NCI-H226 (cell line): ENCODE measurements at regions not wholly inside any gene's neighbourhood (a gene's known extent, or its start where the extent isn't known, plus 50 kb on each side); places are given as distances from the start of the nearest gene placed in this dataset.

Source experiments
- DNase-seq: peaks from one replicate; pipeline ENCODE4 v3.0.0-alpha.2; 2015

DNA sequence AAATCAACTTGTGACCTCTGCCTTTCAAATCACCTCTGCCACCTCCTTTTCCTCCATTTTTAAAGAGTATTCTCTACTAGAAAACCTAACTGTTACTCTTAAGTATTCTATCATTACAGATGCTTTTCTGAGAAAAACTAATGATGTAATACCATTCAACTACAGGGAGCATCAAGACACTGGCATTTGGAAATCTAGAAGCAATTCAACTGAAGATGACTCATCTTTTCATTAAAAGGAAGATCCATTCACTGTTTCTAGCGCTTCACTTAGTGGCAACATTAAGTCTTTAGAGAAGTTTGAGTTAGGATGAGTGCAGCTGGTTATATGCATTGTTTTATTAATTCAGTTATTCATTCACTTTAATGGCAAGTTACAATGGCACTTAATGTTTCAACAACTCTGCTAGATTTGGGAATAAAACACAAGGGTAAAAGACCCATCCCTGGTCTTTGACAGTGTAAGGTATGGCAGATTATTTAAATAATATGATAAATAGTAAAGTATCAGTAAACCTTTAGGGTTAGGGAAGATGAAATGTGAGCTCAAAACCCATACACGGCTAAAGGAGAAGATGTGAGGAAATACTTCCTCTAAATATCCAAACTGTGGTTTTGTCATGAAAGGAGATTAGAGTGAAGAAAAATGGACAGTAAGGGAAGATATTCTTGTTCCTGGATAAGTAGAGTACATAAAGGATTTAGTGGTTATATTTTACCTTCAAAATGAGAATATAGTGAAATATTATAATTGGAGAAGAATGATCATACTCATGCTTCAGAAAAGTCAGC is 61.7 kb downstream of the KCNJ2 start:
- DNase-seq, result no peak

DNA sequence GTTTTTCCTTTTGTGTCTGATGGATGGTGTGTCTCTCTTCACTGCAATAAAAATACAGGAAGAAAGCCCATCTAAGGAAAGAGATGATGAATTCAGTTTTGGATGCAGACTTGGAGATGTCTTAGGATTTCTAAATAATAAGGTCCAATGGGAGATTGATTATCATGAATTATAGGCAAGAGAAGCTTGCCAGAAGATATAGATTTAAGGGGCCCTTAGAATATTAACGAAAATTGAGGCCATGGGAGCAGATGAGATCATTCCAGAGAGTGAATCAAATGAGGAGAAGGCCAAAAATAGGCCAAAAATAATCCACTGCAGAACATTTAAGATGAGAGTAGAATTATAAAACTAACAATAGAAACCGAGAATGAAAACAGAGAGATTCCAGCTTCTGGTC is 63.1 kb downstream of the KCNJ2 start:
- DNase-seq, result no peak

DNA sequence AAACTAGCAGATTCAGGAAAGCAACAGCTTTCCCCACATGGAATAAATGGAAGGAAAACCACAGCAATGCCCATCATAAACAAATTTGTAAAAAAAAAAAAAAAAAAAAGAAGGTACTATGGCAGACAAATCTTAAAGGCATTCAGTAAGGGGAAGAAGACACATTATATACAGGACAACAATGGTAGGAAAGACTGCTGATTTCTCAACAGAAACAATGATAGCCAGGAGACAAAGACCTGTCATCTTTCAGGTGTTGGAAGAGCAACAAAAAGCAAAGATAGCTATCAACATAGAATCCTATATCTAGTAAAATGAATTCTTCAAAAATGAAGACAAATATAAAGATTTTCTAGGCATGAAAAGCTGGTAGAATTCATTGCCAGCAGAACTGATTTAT is 65.9 kb downstream of the KCNJ2 start:
- DNase-seq, result no peak

DNA sequence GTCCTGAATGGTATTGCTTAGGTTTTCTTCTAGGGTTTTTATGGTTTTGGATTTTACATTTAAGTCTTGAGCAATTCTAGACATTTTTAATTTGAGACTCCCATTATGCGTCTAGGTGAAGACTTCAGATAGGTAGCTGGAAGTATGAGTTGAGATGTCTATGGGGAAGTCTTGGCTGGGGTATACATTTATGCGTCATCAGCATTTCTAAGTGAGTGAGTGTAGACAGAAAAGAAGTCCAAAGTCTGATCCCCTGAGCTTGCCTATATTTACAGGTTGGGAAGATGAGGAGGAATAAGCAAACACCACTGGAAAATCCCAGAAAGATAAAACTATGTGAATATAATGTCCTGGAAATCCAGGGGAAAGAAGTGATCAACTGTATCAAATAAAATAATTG is 68.9 kb downstream of the KCNJ2 start:
- no peak for DNase-seq

DNA sequence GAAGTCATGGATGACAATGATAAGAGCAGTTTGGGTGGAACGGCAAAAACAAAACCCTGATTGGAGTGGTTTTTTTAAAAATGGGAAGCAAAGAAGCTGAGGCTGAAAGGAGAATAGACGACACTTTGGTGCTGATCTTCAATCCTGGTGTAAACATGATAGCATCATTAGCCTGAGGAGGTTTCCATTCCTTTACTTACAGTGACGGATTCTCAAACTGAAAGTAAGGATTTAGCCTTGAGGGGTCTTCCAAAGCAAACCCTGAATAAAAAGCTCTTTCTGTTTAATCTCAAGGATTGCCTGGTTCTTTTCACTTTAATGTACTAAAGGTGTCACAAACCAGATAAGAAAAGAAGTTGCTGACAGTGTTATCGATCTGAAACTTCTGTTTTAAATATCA is 69.3 kb downstream of the KCNJ2 start:
- DNase-seq, result no peak

DNA sequence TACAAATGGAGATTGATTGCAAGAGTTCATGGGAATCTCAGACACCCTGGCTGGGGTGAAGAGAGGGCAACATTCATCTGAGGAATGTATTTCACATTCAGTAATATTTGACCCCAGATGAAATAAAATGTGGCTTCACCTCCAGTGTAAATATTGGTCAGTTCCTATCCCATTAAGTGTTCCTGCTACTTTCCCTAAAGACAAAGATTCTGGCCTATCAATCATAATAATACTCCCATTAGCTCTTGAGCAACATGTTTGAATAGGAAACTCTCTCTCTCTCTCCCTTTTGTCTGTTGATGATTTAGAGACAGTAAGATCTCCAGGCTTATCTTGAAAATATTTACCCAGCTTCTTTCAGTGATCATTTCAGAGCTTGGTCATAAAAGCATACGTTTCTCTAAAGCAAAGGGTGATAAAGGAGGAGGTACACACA is 70.1 kb downstream of the KCNJ2 start:
- DNase-seq, result no peak

DNA sequence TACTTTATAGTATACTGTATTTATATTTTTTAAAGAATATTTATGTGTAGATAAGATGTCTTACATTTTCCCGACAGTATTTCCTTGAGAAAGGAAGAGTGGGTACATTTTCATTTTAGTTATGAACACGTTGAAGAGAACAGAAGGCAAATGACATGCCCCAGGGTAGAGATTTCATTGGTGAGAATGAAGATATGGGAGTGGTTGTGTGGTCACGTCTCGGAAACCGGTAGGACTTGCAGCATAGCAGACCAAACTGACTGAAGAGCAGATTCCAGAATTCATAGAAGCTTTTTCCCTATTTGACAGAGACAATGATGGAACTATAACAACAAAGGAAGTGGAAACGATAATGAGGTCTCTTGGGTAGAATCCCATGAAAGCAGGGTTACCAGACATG is 71.7 kb downstream of the KCNJ2 start:
- DNase-seq, result no peak

DNA sequence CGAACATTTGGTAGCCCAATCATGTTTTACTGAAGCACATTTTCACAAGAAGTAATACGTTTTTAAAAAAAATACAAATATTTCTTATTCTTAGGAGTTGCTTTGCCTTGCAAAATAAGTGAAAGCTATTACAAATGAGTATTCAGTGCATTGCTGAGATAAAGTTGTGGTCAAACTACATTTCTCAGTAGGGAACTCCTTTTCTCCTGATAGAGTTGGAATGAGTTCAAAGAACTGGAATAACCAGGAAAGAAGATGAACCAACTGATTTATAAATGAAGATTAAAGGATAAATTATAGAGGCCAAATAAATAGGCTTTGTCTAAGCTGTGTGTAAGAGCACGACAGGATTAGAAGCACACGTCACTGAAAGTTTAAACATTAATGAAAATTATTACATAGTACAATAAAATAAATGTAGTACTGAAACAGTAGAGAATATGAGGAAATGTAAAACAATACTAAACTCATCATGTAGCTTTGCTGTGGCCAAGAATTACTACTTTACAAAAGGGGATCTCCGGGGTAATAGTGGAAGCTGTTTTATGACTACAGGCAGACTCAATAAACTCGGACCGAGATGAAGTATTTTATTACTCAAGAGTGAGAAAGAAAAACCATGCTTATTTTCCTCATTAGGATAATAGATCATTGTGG is 73.6 kb downstream of the KCNJ2 start:
- DNase-seq, result no peak

DNA sequence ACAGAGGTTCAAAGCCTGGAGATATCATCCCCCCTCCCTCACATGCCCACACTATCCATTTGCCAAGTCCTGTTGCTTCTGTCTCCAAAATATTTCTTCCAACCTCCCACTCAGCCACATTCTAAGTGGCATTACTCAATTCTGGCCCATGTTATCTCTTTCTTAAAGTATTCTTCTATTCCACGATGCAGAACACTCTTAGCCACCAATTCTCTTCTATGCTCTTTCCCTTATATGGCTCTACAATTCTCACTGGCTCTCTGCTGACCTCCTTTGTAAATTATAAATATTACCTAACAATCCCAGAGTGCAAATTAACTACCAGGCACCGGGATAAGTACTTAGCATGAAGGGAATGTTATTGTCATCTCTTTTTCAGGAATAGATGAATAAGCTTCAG is 82.4 kb downstream of the KCNJ2 start:
- DNase-seq, result no peak

DNA sequence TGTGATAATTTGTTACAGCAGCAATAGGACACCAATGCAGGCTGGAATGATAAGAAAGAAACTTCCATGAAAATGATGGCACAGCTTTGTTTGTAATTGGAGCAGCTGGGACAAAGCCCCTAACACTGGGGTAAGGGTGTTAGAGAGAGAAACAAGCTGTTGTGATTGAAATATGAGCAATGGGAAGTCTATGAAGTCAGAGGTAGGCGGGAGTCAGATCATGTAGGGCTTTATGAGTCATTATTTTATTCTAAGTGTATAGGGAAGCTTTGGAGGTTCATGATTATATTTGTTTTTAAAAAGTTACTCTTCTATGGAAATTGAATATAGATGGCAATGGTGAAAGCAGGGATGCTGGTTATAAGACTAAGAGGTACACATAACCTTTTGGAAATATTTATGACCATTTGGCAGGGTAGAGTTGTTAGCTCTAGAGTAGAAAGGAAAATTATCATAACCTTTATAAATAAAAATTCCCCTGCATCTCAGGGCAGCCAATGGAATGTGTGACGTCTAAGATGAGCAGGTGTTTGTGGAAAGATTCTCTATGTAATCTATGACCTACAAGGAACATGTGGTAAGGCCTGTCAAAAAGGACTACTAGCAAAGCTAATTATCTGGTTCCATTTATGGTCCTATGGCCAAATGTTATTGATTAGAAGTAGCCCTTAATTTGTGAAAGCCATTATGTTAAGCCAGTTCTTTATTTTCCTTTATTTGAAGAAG is 85.6 kb downstream of the KCNJ2 start:
- DNase-seq, result no peak

DNA sequence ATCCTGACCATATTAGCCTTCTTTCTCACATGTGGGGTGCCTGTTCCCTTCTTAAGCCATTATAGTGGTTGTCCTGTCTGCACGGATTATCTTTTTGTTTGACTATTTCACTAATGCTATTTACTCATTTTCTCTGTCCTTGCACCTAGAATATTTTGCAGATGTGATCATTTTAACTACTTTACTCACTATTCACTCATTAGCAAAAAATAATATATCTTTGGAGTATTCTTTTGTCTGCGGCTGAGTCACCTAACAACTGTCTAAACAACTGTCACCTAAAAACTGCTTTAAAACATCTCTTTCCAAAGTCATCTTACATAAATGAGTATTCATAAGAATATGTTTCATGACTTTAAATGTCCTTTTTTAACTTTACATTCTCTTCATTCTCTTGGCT is 87.4 kb downstream of the KCNJ2 start:
- no peak for DNase-seq

DNA sequence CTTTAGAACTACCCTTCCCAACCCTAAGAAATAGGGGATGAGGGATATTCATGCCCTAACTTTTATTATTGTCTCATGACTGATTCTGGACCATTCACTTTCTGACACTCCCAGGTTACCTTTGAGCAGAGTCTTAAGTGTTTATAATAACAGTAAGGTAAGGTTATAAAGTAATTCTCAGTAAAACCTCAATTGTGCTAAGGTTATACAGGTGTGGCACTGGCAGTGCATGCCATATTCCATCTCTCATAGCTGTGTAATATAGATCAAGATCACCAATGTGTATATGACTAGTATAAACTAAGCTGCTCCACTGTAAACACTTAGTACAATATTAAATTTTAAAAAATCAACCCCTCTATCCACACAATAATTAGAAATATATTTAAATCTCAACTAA is 89.1 kb downstream of the KCNJ2 start:
- DNase-seq, result no peak

DNA sequence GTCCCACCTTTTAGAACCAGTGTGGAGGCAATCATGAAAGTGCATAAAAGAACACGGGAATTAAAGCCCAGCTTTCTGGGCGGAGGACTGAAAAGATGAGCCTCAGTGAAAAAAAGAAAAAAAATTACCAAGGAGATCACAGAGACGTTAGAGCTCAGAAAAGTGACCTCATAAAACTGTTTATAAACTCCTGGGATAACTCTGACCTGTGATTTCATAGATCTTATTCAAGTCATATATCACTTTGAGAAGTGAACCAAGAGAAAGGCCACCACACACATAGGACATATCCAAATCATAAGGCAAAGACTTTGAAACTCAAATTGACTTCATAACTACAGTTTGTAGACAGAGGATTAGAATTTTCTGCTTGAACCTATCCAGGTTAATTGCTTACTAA is 90.1 kb downstream of the KCNJ2 start:
- DNase-seq, result no peak

DNA sequence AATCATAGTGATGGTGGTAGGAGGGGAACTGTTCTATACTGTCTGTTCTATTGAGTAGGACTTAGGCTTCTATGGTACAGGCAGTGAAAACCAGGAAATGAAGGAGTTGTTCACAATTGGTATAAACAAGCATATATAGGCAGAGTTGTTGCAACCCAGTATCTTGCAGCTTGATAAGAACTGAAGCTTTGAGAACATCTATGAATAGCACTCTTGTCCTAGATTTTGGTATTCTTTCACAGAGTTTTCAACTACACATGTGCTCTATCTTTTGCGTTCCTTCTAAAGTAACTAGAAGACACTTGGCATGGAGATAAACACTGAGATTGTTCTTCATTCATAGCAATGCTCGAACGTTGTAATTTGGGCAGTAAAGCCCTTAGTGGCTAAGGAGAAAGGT is 91.8 kb downstream of the KCNJ2 start:
- DNase-seq, result no peak

DNA sequence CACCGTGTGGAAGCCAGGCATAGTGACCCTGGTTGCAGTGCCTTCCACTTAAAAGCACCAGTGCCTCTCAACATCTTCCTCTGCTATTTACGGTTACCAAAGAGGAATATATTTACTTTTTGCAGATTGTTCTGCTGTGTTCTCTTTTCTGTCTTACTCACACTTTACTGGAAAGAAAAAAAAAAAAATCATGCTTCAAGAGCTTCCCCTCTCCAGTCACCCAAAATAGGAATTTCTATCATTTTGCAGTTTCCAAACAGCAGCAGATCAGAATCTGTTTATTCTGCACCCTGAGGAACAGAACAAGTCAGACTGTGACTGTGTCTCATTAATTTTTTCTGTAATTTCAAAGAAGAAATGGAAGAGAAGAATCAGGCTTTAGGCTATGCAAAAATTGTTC is 96.1 kb downstream of the KCNJ2 start:
- no peak for DNase-seq

DNA sequence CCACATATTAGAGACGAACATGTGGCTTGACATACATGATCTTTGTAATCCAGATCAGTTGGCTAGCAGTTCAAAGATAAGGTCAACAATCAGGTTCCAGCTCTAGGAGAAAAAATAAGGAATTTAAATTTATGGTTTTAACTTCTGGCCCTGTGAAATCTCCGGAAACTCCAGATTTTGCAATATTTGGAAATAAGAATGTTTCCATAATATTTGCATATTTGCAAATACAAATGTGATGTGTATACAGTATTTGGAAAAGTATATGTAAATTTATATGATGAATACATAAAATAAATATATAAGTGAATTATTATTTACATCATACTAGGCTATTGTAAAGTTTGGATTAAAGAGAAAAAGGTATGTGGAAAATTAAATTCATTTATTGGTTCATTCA is 97.1 kb downstream of the KCNJ2 start:
- no peak for DNase-seq

DNA sequence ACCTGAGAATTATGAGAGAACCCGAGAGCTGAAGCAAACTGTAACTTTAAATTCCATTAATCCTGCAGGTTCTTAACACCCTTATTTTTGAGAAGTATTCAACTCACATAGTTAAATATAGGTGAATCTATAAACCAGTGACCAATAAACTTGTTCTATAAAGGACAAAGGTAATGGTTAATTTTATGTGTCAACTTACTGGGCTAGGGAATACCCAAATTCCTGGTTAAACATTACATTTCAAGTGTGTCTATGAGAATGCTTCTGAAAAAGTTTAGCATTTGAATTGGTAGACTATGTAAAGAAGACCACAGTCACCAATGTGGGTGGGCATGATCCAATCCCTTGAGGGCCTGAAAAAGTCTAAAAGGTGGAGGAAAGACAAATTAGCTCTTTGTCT is 99.1 kb downstream of the KCNJ2 start:
- no peak for DNase-seq

DNA sequence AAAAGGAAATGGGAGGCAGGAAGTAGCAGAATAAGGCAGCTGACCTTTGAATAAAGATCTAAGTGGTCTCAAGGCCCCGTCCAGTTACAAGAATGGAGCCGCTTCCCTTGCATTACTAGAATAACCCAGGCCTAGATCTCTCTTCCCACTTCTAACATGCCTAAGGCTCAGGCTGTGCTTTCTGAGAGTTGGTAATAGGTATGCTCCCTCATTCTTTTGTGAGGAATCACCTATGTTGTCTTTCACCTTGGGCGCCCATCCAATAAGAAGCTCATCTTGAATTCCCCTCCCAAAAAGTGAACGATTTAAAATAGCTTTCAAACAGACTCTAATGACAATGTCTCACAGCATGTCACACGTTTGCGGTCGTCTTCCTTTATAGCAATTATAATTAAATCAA is 101.2 kb downstream of the KCNJ2 start:
- DNase-seq, result no peak

DNA sequence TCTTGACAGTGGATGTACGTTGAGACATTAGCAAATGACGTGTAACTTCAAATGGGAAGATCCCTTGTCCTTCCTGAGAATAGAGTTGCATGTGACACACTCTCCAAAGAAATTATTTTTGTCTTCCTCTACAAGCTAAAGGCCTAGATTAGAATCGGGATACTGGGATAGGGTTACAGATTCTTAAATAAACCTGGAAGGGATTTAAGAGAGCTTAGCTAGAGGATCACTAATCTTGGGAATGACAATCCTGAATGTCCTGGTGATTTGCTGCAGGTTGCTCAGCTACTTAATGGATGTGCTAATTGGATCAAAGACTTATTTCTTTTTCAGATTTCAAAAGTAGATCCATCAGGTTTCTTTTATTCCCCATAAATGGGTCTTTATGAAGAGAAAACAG is 101.9 kb downstream of the KCNJ2 start:
- DNase-seq, result no peak

DNA sequence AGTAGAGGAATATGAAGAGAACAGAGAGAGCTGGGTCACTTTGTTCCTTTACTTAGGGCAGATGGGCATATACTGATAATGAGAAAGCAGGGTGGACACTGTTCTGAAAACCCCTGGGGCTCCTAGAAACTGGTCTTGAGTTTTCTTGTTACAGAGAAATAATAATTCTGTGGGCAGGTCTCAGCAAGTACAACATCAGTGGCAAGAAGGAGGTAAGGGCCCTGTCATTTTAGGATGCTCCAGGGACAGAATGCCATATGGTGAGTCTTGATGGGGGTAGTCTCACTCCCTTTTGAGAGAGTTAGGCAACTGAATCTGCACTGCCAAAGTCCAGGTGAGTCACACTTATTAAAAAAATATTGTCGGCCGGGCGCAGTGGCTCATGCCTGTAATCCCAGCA is 102.3 kb downstream of the KCNJ2 start:
- DNase-seq, result no peak

DNA sequence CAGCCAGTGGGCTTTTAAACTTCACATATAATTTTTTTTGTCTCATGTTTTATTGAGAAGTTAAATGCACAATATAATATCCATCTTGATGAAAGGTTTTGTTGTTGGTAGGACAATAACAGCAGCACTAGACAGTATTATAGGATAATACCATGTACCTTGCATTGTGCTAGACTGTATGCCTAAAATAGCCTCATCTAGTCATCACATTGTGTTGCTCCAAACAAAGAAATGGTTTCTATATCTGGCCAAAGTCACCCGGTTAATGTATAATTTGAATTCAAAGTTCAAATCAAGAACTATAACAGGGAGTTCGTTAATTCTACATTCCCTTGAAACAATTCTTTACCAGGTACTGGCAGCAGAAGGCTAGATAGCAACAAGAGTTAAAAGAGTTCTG is 104.9 kb downstream of the KCNJ2 start:
- DNase-seq, result no peak

DNA sequence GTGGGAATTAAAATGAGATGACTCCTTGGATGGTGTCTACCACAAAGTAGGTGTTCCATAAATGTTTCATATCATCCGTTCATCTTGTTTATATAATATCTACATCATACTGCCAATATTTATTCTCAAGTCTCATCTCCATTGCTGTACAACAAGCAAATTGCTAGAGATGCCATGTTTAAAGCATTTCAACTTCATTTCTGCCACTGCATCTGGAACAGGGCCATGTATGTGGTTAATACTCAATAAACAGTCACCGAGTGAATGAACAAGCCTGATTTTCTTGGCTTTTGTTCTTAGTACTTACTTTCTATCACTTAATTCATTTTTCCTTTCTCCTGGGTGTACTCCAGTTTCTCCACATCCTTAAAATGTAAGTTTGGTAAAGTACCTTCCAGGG is 107.6 kb downstream of the KCNJ2 start:
- no peak for DNase-seq

DNA sequence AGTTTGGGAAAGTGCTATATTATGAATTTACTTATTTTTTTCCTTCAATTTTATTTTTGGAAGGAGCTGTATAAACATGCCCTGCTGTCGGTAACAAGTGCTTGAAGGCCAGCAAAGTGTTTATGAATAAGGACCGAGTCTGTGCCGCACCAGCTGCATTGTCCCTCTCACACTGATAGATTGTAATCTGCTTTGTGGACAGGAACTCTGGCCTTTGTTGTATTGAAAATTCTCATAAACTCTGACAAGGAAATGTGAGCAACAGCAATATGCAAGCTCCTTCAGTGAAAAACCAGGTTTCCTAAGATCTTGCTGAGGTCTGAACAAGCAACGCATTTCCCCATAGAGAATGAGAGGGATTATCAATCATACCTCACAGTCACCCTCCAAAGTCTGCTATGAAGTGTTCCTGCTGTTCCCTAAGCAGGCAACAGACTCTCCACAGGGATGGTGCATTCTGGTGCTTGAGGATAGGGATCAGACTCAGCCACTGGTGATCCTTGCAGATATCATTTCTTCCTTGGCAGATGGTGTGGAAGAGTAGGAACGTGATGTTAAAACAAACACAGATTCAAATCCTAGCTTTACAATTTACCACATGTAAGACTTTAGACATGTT is 109.6 kb downstream of the KCNJ2 start:
- no peak for DNase-seq

DNA sequence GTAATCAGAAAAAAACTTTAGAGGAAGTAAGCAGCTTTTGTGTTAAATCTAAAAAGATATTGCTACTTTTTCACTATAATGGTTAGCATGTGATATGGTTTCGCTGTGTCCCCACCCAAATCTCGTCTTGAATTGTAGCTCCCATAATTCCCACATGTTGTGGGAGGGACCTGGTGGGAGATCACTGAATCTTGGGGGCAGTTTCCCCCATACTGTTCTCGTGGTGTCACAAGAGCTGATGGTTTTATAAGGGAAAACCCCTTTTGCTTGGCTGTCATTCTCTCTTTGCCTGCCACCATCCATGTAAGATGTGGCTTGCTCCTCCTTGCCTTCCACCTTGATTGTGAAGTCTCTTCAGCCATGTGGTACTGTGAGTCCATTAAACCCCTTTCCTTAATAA is 117.1 kb downstream of the KCNJ2 start:
- DNase-seq, result no peak
